K562 (cell line): ENCODE measurements at regions not wholly inside any gene's neighbourhood (a gene's known extent, or its start where the extent isn't known, plus 50 kb on each side); places are given as distances from the start of the nearest gene placed in this dataset.

ENCODE experiments used
- ATAC-seq: fragments of 200-7000 bp; cut with Tn5 transposase; 3 replicates; pipeline ENCODE4 v1.9.1; 2020; ENCODE audit warnings: moderate library complexity
- BruUV-seq: library from RNA; stranded (reverse); fragments of 400-500 nt; replicated peaks from 2 replicates; lab custom pipeline; 2021; lab: Mats Ljungman, UMichigan
- CTCF ChIA-PET: fragments of 300-600 bp; formaldehyde crosslinking; extraction: SDS; loops from one replicate; lab custom pipeline; 2021; ENCODE audit warnings: low intra/inter-chr PET ratio; lab: Yijun Ruan, JAX
- POLR2A ChIA-PET: fragments of 300-600, 350-650 bp; sonication (Branson Sonifier 250); formaldehyde crosslinking; extraction: SDS; loops from one replicate; lab custom pipeline; 2021; ENCODE audit warnings: antibody characterized with exemption, inconsistent platforms; lab: Yijun Ruan, JAX
- DNase-seq, 4 experiments: peaks; one replicate each; pipeline versions ENCODE4 v3.0.0 to v3.0.0-alpha.2; 2011 to 2018; ENCODE audit warnings: low spot score in 3 of 4, mixed read lengths in 3 of 4; ENCODE audit errors: extremely low read depth in 1 of 4
- FAIRE-seq: peaks from 2 replicates; lab custom pipeline; 2011; peaks lifted over from hg19 to GRCh38; lab: Jason Lieb, UNC
- H2AFZ ChIP-seq: 2 replicates; pipeline ENCODE4 v1.6.0; 2011; ENCODE audit warnings: low read depth, low read length, control low read depth, inconsistent platforms
- H3K27ac ChIP-seq: fragments of 200-600 bp; 3 replicates; pipeline ENCODE4 v1.8.0; 2011; ENCODE audit warnings: low read depth, mild to moderate bottlenecking, control low read depth, inconsistent platforms, low read length, moderate library complexity, mixed read lengths; ENCODE audit errors: extremely low read depth
- H3K27me3 ChIP-seq, 2 experiments: fragments of 300-600 bp in 1 of 2; 2 replicates in 1 of 2; 3 replicates in 1 of 2; pipeline versions ENCODE4 v1.6.0 to v1.8.0; 2011; ENCODE audit warnings: inconsistent platforms in 2 of 2, low read length in 2 of 2, mild to moderate bottlenecking in 1 of 2, mixed read lengths in 1 of 2, moderate library complexity in 1 of 2; ENCODE audit not compliant: control insufficient read depth in 2 of 2, insufficient read depth in 2 of 2
- H3K36me3 ChIP-seq: fragments of 300-600 bp; 3 replicates; pipeline ENCODE4 v1.8.0; 2011; ENCODE audit warnings: mild to moderate bottlenecking, low read length, inconsistent platforms; ENCODE audit not compliant: control insufficient read depth, insufficient read depth
- H3K4me1 ChIP-seq, 2 experiments: fragments of 200-600 bp in 1 of 2; replicated peaks in 1 of 2; 2 replicates in 1 of 2; 3 replicates in 1 of 2; pipeline versions ENCODE4 v1.5.1 to v1.8.0; 2011; ENCODE audit warnings: inconsistent platforms in 2 of 2, low read length in 2 of 2, mild to moderate bottlenecking in 1 of 2, mixed read lengths in 1 of 2, moderate library complexity in 1 of 2; ENCODE audit not compliant: control insufficient read depth in 2 of 2, insufficient read depth in 2 of 2
- H3K4me2 ChIP-seq: 2 replicates; pipeline ENCODE4 v1.6.1; 2011; ENCODE audit warnings: low read length, control low read depth, inconsistent platforms, mixed read lengths; ENCODE audit not compliant: insufficient read depth
- H3K4me3 ChIP-seq: fragments of 200-600 bp; sonication (generic), shearing (Covaris generic); 2 replicates; pipeline ENCODE4 v1.5.1; 2016; ENCODE audit warnings: control low read depth, inconsistent platforms
- H3K79me2 ChIP-seq: fragments of 200-600 bp; 3 replicates; pipeline ENCODE4 v1.8.0; 2011; ENCODE audit warnings: low read length, inconsistent platforms; ENCODE audit not compliant: control insufficient read depth, insufficient read depth
- H3K9ac ChIP-seq, 2 experiments: 2 replicates each; pipeline versions ENCODE4 v1.6.0 to v1.6.1; 2011; ENCODE audit warnings: low read depth in 2 of 2, low read length in 2 of 2, control low read depth in 1 of 2, inconsistent platforms in 1 of 2, mild to moderate bottlenecking in 1 of 2, mixed read lengths in 1 of 2; ENCODE audit not compliant: insufficient read depth in 1 of 2
- H3K9me1 ChIP-seq: one replicate; pipeline ENCODE4 v1.6.0; 2011; ENCODE audit warnings: inconsistent platforms, mild to moderate bottlenecking, low read length, moderate library complexity; ENCODE audit not compliant: control insufficient read depth, insufficient read depth
- H3K9me3 ChIP-seq: replicated peaks from 2 replicates; pipeline ENCODE4 v1.5.1; 2011; ENCODE audit warnings: low read depth, low read length, inconsistent platforms; ENCODE audit not compliant: control insufficient read depth, insufficient read depth
- H4K20me1 ChIP-seq: replicated peaks from 2 replicates; pipeline ENCODE4 v1.6.1; 2011; ENCODE audit warnings: low read length, inconsistent platforms, mixed read lengths; ENCODE audit not compliant: control insufficient read depth, insufficient read depth
- CC2D1A ChIP-seq: fragments of 450-650 bp; IDR thresholded peaks from 2 replicates; pipeline ENCODE4 v1.6.1; 2017; ENCODE audit warnings: mild to moderate bottlenecking
- GTF2B ChIP-seq: IDR thresholded peaks from 2 replicates; pipeline ENCODE4 v1.6.1; 2011; ENCODE audit not compliant: insufficient read length; ENCODE audit errors: extremely low read depth
- MCM3 ChIP-seq: fragments of 450-650 bp; IDR thresholded peaks from 2 replicates; pipeline ENCODE4 v1.6.1; 2016
- MTA2 ChIP-seq: fragments of 450-650 bp; IDR thresholded peaks from 2 replicates; pipeline ENCODE4 v1.6.1; 2016; ENCODE audit warnings: low read depth
- WGBS: fragments of 100-300 bp; shearing (Covaris generic); methylation state at CpG from one replicate; pipeline ENCODE4 v1.1.6; 2016; ENCODE audit warnings: low coverage, mixed read lengths; ENCODE audit not compliant: insufficient coverage; ENCODE audit errors: missing lambda C conversion rate; 5-methylcytosine and 5-hydroxymethylcytosine counted together
- in situ Hi-C: fragments of 300-500 bp; cut with MboI; formaldehyde crosslinking; loops from 4 replicates; pipeline ENCODE4 v1.15.0; 2018; ENCODE audit warnings: inconsistent platforms, mixed read lengths
- intact Hi-C: fragments of 100-400 bp; cut with micrococcal nuclease; formaldehyde crosslinking; loops from 2 replicates; pipeline ENCODE4 v1.14.2; 2022

- H4K20me1 ChIP-seq = no peaks in the 10 kb centered on the region
- no peaks in the 10 kb centered on the region for H3K27me3 ChIP-seq
- no peaks in the 10 kb centered on the region for H3K79me2 ChIP-seq
- FAIRE-seq (no peak), DNase-seq (no peak), ATAC-seq (no peak)
- no peaks in the 10 kb centered on the region for H3K9me1 ChIP-seq
- BruUV-seq = no TSS peak
- no peaks in the 10 kb centered on the region for H3K36me3 ChIP-seq
- CTCF ChIA-PET = no interaction called here
- no peak overlapping the region for H3K27ac ChIP-seq
- TF ChIP-seq GTF2B (no peak), MTA2 (no peak)
- WGBS = 0% methylated on average over 11 of the region's 11 CpGs
- no peak overlapping the region for H3K4me2 ChIP-seq
- POLR2A ChIA-PET = no interaction called here
- H3K4me1 ChIP-seq = no peaks in the 10 kb centered on the region
- no peak overlapping the region for H3K4me3 ChIP-seq
- H2AFZ ChIP-seq = no peak overlapping the region
- H3K9me3 ChIP-seq = no peaks in the 10 kb centered on the region
- H3K9ac ChIP-seq = no peak overlapping the region
- intact Hi-C loops (no loop called here), in situ Hi-C loops (no loop called here)
Observed at GRCh38 chr12:74985293-74985985, 224.2 kb downstream of the KCNC2 start.

GRCh38 chr12:74985986-74986319 is 223.7 kb downstream of the KCNC2 start:
- ChIA-PET CTCF (no interaction called here), POLR2A (no interaction called here)
- H3K9ac ChIP-seq = no peak overlapping the region
- TF ChIP-seq MCM3 = no peak
- TF ChIP-seq CC2D1A = no peak
- no peaks in the 10 kb centered on the region for H3K79me2 ChIP-seq
- in situ Hi-C loops = no loop called here
- ATAC-seq = no peak
- H3K27ac ChIP-seq = no peak overlapping the region
- no peaks in the 10 kb centered on the region for H3K4me1 ChIP-seq
- H2AFZ ChIP-seq = no peak overlapping the region
- intact Hi-C loops = no loop called here
- BruUV-seq = no TSS peak
- FAIRE-seq = no peak
- H4K20me1 ChIP-seq = no peaks in the 10 kb centered on the region
- H3K36me3 ChIP-seq = no peaks in the 10 kb centered on the region
- 0% methylated on average over 5 of the region's 5 CpGs for WGBS
- no peaks in the 10 kb centered on the region for H3K27me3 ChIP-seq
- no peak overlapping the region for H3K4me3 ChIP-seq
- DNase-seq = no peak
- H3K9me1 ChIP-seq = no peaks in the 10 kb centered on the region
- no peaks in the 10 kb centered on the region for H3K9me3 ChIP-seq
- no peak overlapping the region for H3K4me2 ChIP-seq
